ENCODE measurements at regions not wholly inside any gene's neighbourhood (a gene's known extent, or its start where the extent isn't known, plus 50 kb on each side); places are given as distances from the start of the nearest gene placed in this dataset.
A peak's percentile ranks its signal among the peaks of the same experiment; 100 is the strongest.

- Mint-ChIP-seq H3K27me3 (ENCODE audit: low read depth) (peaks cover 6% of the 10 kb centered on the region), H3K27ac (no peak overlapping the region), H3K4me1 (peaks cover 40% of the 10 kb centered on the region), H3K4me3 (peak overlapping the region; percentile 88), H3K9me3 (no peaks in the 10 kb centered on the region), H3K36me3 (no peaks in the 10 kb centered on the region)
- DNase-seq (ENCODE audit: low spot score) (no peak), ATAC-seq (no peak)
- ChIA-PET CTCF (interaction anchor here (0.8 to 1.5 kb wide), 3 partner anchors 20 to 614 kb away, joined by 3 to 5 read pairs (median 4); no protein-coding TSS in a partner anchor), POLR2A (no interaction called here)
- no peak for TF ChIP-seq ATF6 (CRISPR knock-in tag; IDR thresholded peaks at IDR 0.05)
- TF ChIP-seq NR3C1 (CRISPR knock-in tag; conservative IDR thresholded peaks at IDR 0.05; ENCODE audit: low read depth): no peak
- no peak for TF ChIP-seq FOXP4 (CRISPR knock-in tag; IDR thresholded peaks at IDR 0.05)
- TF ChIP-seq SOX15 (CRISPR knock-in tag; IDR thresholded peaks at IDR 0.05): no peak
- TF ChIP-seq JAZF1 (CRISPR knock-in tag; IDR thresholded peaks at IDR 0.05): no peak
- TF ChIP-seq ZBTB43 (CRISPR knock-in tag; IDR thresholded peaks at IDR 0.05): no peak
- no peak for TF ChIP-seq MLX (CRISPR knock-in tag; IDR thresholded peaks at IDR 0.05)
- no peak for TF ChIP-seq NFYB (CRISPR knock-in tag; conservative IDR thresholded peaks at IDR 0.05; ENCODE audit: low read depth)
- no peak for TF ChIP-seq EMX1 (CRISPR knock-in tag; IDR thresholded peaks at IDR 0.05)
- TF ChIP-seq ZBTB21 (CRISPR knock-in tag; IDR thresholded peaks at IDR 0.05; ENCODE audit: borderline replicate concordance): no peak
- TF ChIP-seq RORB (CRISPR knock-in tag; IDR thresholded peaks at IDR 0.05): no peak
- TF ChIP-seq MXD4 (CRISPR knock-in tag; IDR thresholded peaks at IDR 0.05; ENCODE audit: borderline replicate concordance): no peak
- TF ChIP-seq CBFB (CRISPR knock-in tag; IDR thresholded peaks at IDR 0.05; ENCODE audit: low read depth): no peak
- TF ChIP-seq NR2C2 (CRISPR knock-in tag; IDR thresholded peaks at IDR 0.05): no peak
These were observed 89.2 kb upstream of the PRSS16 start for GRCh38 chr6:27158316-27158643.

GRCh38 chr6:27159725-27160124, 87.8 kb upstream of the PRSS16 start:
- ATAC-seq (no peak), DNase-seq (ENCODE audit: low spot score) (no peak)
- CTCF ChIA-PET: interaction anchor here (0.6 to 1.5 kb wide), 2 partner anchors 10 to 612 kb away, joined by 4 read pairs; no protein-coding TSS in a partner anchor
- peaks cover 6% of the 10 kb centered on the region for H3K27me3 Mint-ChIP-seq (ENCODE audit: low read depth)
- H3K9me3 Mint-ChIP-seq: no peaks in the 10 kb centered on the region
- H3K27ac Mint-ChIP-seq: no peak overlapping the region
- no peaks in the 10 kb centered on the region for H3K36me3 Mint-ChIP-seq
- peaks cover 37% of the 10 kb centered on the region for H3K4me1 Mint-ChIP-seq
- TF ChIP-seq E2F4 (CRISPR knock-in tag; IDR thresholded peaks at IDR 0.05; ENCODE audit: borderline replicate concordance, low read depth) (no peak), ATF3 (CRISPR knock-in tag; conservative IDR thresholded peaks at IDR 0.05) (no peak), OVOL2 (CRISPR knock-in tag; IDR thresholded peaks at IDR 0.05; ENCODE audit: borderline replicate concordance) (no peak), ETV6 (CRISPR knock-in tag; IDR thresholded peaks at IDR 0.05) (no peak), MYBL2 (CRISPR knock-in tag; IDR thresholded peaks at IDR 0.05) (no peak), GABPB1 (CRISPR knock-in tag; IDR thresholded peaks at IDR 0.05) (no peak), JUN (CRISPR knock-in tag; IDR thresholded peaks at IDR 0.05) (no peak), HMGA2 (CRISPR knock-in tag; IDR thresholded peaks at IDR 0.05) (no peak), SMAD4 (CRISPR knock-in tag; IDR thresholded peaks at IDR 0.05) (no peak), E2F5 (CRISPR knock-in tag; IDR thresholded peaks at IDR 0.05) (no peak)
- POLR2A ChIA-PET: interaction anchor here (0.7 to 2.3 kb wide), 3 partner anchors 13 to 650 kb away, joined by 3 to 9 read pairs (median 3); a partner anchor contains a TSS
- no peak overlapping the region for H3K4me3 Mint-ChIP-seq

Measured in WTC11 (cell line).